Right lobe of liver (tissue), 6 donors: ENCODE measurements at regions not wholly inside any gene's neighbourhood (a gene's known extent, or its start where the extent isn't known, plus 50 kb on each side); places are given as distances from the start of the nearest gene placed in this dataset.

ENCODE experiments used
- ATAC-seq, 4 donors: fragments of 200-7000 bp; cut with Tn5 transposase; one replicate each; pipeline ENCODE4 v1.9.1; 2020; ENCODE audit warnings: mild to moderate bottlenecking in 4 of 4, moderate library complexity in 4 of 4
- DNase-seq, 3 donors: peaks; one replicate each; pipeline ENCODE4 v3.0.0-alpha.2; 2020
- H3K27ac ChIP-seq, 3 donors: fragments of 200-600 bp; one replicate each; pipeline ENCODE4 v1.8.0; 2022
- H3K27me3 ChIP-seq, 2 donors: fragments of 200-600 bp; one replicate each; pipeline ENCODE4 v1.8.0; 2022
- H3K36me3 ChIP-seq, 4 donors: fragments of 200-600 bp; sonication (generic) in 1 of 4; one replicate each; pipeline versions ENCODE4 v1.5.1 to v1.8.0; 2017 to 2022; ENCODE audit warnings: control low read depth in 1 of 4
- H3K4me1 ChIP-seq, 4 donors: fragments of 200-600 bp; sonication (generic) in 1 of 4; one replicate each; pipeline versions ENCODE4 v1.5.1 to v1.8.0; 2017 to 2022; ENCODE audit warnings: control low read depth in 1 of 4
- H3K4me3 ChIP-seq, 3 donors: fragments of 200-600 bp; one replicate each; pipeline ENCODE4 v1.8.0; 2022
- H3K9me3 ChIP-seq, 4 donors: fragments of 200-600 bp; sonication (generic) in 1 of 4; one replicate each; pipeline versions ENCODE4 v1.5.1 to v1.8.0; 2017 to 2022; ENCODE audit warnings: control low read depth in 1 of 4
- CTCF ChIP-seq, 4 donors: fragments of 200-600 bp in 3 of 4; fragments of 450-650 bp in 1 of 4; IDR thresholded peaks; one replicate each; pipeline versions ENCODE4 v1.5.1 to v1.8.0; 2016 to 2022; ENCODE audit warnings: antibody characterized with exemption in 4 of 4, mild to moderate bottlenecking in 2 of 4
- POLR2A ChIP-seq: fragments of 450-650 bp; IDR thresholded peaks from one replicate; pipeline ENCODE4 v1.6.1; 2017; ENCODE audit warnings: antibody characterized with exemption, mild to moderate bottlenecking
- WGBS: methylation state at CpG from one replicate; pipeline ENCODE4 v1.1.6; 2018; ENCODE audit warnings: low coverage, low lambda C conversion rate; ENCODE audit not compliant: insufficient coverage; ENCODE audit errors: missing lambda C conversion rate; 5-methylcytosine and 5-hydroxymethylcytosine counted together
- intact Hi-C, 2 donors: fragments of 100-400 bp; cut with DNase I; formaldehyde crosslinking; loops; one replicate each; pipeline versions ENCODE4 v1.11.2 to v1.14.1; 2022
- donor health status: DM: no; HTN: yes; CAD: no.
- donor health status: DM: no; HTN: no; CAD: no.
- donor health status: DM: no; HTN: no; CAD: no.
- donor health status: DM: no; HTN: yes; CAD: no.
- donor health status: DM: no; HTN: yes; CAD: no.

DNA sequence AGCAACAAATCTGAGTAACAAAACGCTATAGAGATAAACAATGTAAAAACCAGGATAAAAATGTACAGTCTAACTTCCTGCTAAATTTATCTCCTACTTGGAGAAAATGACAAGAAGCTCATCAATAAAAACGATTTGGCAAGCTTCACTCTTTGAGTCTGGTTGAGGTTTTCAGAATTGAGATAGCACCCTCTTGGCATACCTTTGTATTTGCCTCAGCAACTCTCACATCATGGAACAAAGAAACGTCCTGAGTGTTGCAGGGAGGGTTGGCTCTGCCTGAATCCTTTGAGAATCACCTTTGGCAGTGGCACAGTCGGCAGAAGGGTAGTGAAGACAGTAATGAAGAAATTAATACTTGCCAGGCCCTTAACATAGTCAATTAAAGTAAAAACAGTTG is 430.6 kb downstream of the GRB14 start:
- Histone ChIP-seq H3K27me3 (no peaks in the 10 kb centered on the region), H3K36me3 (no peaks in the 10 kb centered on the region), H3K4me3 (no peak overlapping the region), H3K4me1 (no peaks in the 10 kb centered on the region), H3K27ac (no peak overlapping the region), H3K9me3 (no peaks in the 10 kb centered on the region)
- ATAC-seq: no peak
- whole genome bisulfite sequencing: 28% methylated on average over 4 of the region's 4 CpGs
- intact Hi-C loops: no loop called here
- DNase-seq: no peak
- TF ChIP-seq CTCF (IDR thresholded peaks at IDR 0.05) (no peak), POLR2A (no peak)

GRCh38 chr2:164189851-164190250 is 431.4 kb downstream of the GRB14 start:
- WGBS: 40% methylated on average over 2 of the region's 2 CpGs
- Histone ChIP-seq H3K4me1 (no peaks in the 10 kb centered on the region), H3K27me3 (no peaks in the 10 kb centered on the region), H3K9me3 (no peaks in the 10 kb centered on the region), H3K4me3 (no peak overlapping the region), H3K36me3 (no peaks in the 10 kb centered on the region), H3K27ac (no peak overlapping the region)
- no peak for DNase-seq
- intact Hi-C loops: no loop called here
- TF ChIP-seq CTCF (IDR thresholded peaks at IDR 0.05) (no peak), POLR2A (no peak)
- ATAC-seq: no peak

DNA sequence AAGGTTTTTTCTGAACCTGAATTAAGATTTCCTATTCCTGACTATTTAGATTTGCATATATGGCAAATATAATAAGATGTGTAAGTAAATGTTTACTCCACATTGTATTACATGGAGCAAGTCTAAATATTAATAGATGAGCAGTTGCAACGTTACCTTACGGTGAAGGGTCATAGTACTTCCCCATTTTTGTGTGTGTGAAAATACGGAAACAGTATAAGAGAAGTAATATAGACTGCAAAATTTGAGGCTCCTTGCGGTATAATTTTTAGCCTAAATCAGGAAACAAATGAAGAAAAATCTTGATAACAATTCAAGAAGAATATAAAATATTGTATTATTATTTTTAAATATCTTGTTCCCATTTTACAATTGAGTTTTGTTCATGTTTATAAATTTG is 434.2 kb downstream of the GRB14 start:
- no peak overlapping the region for H3K4me3 ChIP-seq
- ATAC-seq (no peak), DNase-seq (no peak)
- no peaks in the 10 kb centered on the region for H3K27me3 ChIP-seq
- H3K36me3 ChIP-seq: no peaks in the 10 kb centered on the region
- no peaks in the 10 kb centered on the region for H3K4me1 ChIP-seq
- H3K9me3 ChIP-seq: no peaks in the 10 kb centered on the region
- no peak overlapping the region for H3K27ac ChIP-seq
- 54% methylated on average over 4 of the region's 4 CpGs for WGBS
- TF ChIP-seq POLR2A (no peak), CTCF (IDR thresholded peaks at IDR 0.05) (no peak)
- intact Hi-C loops: no loop called here

GRCh38 chr2:164186591-164186990 is 434.7 kb downstream of the GRB14 start:
- Histone ChIP-seq H3K9me3 (no peaks in the 10 kb centered on the region), H3K27ac (no peak overlapping the region), H3K4me1 (no peaks in the 10 kb centered on the region), H3K36me3 (no peaks in the 10 kb centered on the region), H3K4me3 (no peak overlapping the region), H3K27me3 (no peaks in the 10 kb centered on the region)
- 45% methylated on average over 6 of the region's 6 CpGs for WGBS
- intact Hi-C loops: no loop called here
- TF ChIP-seq POLR2A (no peak), CTCF (IDR thresholded peaks at IDR 0.05) (no peak)
- no peak for DNase-seq
- no peak for ATAC-seq

- ATAC-seq: no peak
- H3K9me3 ChIP-seq: no peaks in the 10 kb centered on the region
- H3K27ac ChIP-seq: no peak overlapping the region
- intact Hi-C loops: loop anchor here in 1 of 2 donors (5.0 kb wide), 1 partner anchor 185 kb away; no protein-coding TSS in a partner anchor
- H3K36me3 ChIP-seq: no peaks in the 10 kb centered on the region
- 20% methylated on average over 5 of the region's 5 CpGs for WGBS
- no peak for DNase-seq
- H3K4me1 ChIP-seq: no peaks in the 10 kb centered on the region
- no peak overlapping the region for H3K4me3 ChIP-seq
- no peaks in the 10 kb centered on the region for H3K27me3 ChIP-seq
- TF ChIP-seq POLR2A (no peak), CTCF (IDR thresholded peaks at IDR 0.05) (no peak)
These were observed 439.1 kb downstream of the GRB14 start for GRCh38 chr2:164182116-164182627.
